ENCODE measurements at regions not wholly inside any gene's neighbourhood (a gene's known extent, or its start where the extent isn't known, plus 50 kb on each side); places are given as distances from the start of the nearest gene placed in this dataset.
A peak's percentile ranks its signal among the peaks of the same experiment; 100 is the strongest.
"Not testable (repeated sequence)": the region's sequence is repeated elsewhere in the genome, so short reads cannot be mapped to it uniquely, and the experiment has no call there.

GRCh38 chr13:59439776-59440428 is 723.8 kb downstream of the DIAPH3 start:
- no peak for DNase-seq

- DNase-seq = not testable (repeated sequence)
Observed at GRCh38 chr13:59441068-59441467, 722.7 kb downstream of the DIAPH3 start.

GRCh38 chr13:59441596-59442280 is 722.0 kb downstream of the DIAPH3 start:
- no peak for DNase-seq

GRCh38 chr13:59442461-59442860 is 721.3 kb downstream of the DIAPH3 start:
- DNase-seq = no peak

- DNase-seq = no peak
Observed at GRCh38 chr13:59442944-59443486, 720.7 kb downstream of the DIAPH3 start.

- DNase-seq = no peak
Observed at GRCh38 chr13:59444210-59444857, 719.4 kb downstream of the DIAPH3 start.

- no peak for DNase-seq
Observed at GRCh38 chr13:59445812-59446211, 717.9 kb downstream of the DIAPH3 start.

GRCh38 chr13:59446391-59446790 is 717.3 kb downstream of the DIAPH3 start:
- no peak for DNase-seq

GRCh38 chr13:59447031-59447430 is 716.7 kb downstream of the DIAPH3 start:
- DNase-seq = no peak

GRCh38 chr13:59447846-59448620 is 715.7 kb downstream of the DIAPH3 start:
- no peak for DNase-seq

- DNase-seq = no peak
Observed at GRCh38 chr13:59449750-59450149, 714.0 kb downstream of the DIAPH3 start.

- no peak for DNase-seq
Observed at GRCh38 chr13:59450229-59450628, 713.5 kb downstream of the DIAPH3 start.

- DNase-seq = no peak
Observed at GRCh38 chr13:59451236-59451635, 712.5 kb downstream of the DIAPH3 start.

GRCh38 chr13:59452189-59452890 is 711.4 kb downstream of the DIAPH3 start:
- DNase-seq = no peak

GRCh38 chr13:59458908-59459579 is 704.7 kb downstream of the DIAPH3 start:
- DNase-seq = peak; percentile 4

- DNase-seq = no peak
Observed at GRCh38 chr13:59459972-59460371, 703.8 kb downstream of the DIAPH3 start.

GRCh38 chr13:59461411-59461810 is 702.3 kb downstream of the DIAPH3 start:
- DNase-seq = no peak

- DNase-seq = no peak
Observed at GRCh38 chr13:59463023-59463422, 700.7 kb downstream of the DIAPH3 start.

GRCh38 chr13:59464926-59465325 is 698.8 kb downstream of the DIAPH3 start:
- no peak for DNase-seq

- DNase-seq = no peak
Observed at GRCh38 chr13:59468396-59468795, 695.3 kb downstream of the DIAPH3 start.

GRCh38 chr13:59471106-59471505 is 692.6 kb downstream of the DIAPH3 start:
- no peak for DNase-seq

- DNase-seq = no peak
Observed at GRCh38 chr13:59472134-59472533, 691.6 kb downstream of the DIAPH3 start.
